Activated effector memory CD4-positive, alpha-beta T cell treated with anti-CD3 and anti-CD28 coated beads, Interleukin-2, amount 50 U/mL, for 16 hours (primary cell): ENCODE measurements at regions not wholly inside any gene's neighbourhood (a gene's known extent, or its start where the extent isn't known, plus 50 kb on each side); places are given as distances from the start of the nearest gene placed in this dataset.

Source experiments
- DNase-seq: peaks from one replicate; pipeline ENCODE4 v3.0.0-alpha.2; 2020

GRCh38 chrX:17206584-17206983 lies 168.4 kb upstream of the NHS start:
- DNase-seq: no peak

DNA sequence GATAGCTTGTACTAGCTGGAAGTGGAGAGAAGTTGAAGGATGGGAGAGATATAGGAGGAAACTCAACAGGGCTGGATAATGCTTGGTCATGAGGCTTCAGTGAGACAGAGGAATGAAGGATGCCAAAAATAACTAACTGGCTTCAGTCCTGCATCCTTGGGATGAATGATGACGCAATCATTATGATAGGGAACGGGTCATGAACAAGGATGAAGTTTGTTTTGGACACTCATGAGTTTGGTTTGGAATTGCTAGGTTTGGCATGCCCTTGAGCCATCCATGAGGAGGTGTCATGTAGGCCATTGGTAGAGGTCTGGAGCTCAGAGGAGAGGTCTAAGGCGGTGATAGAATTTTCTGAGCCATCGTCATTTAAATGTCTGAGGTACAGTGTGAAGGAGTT lies 160.0 kb upstream of the NHS start:
- DNase-seq: no peak

GRCh38 chrX:17226736-17227135 lies 148.3 kb upstream of the NHS start:
- DNase-seq: no peak

DNA sequence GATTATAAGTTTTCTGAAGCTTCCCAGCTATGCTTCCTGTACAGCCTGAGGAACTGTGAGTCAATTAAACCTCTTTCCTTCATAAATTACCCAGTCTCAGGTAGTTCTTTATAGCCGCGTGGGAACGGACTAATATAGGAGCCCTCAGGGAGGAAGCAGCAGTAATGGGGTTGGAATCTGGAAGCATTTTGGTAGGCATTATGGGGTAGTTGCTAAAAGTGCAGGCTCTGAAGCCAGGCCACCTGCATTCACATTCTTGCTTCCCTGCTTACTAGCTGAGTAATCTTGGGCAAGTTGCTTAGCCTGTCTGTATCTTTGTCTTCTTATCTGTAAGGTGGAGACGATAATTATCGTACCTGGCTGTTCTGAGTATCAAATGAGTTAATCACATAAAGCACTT lies 137.9 kb upstream of the NHS start:
- no peak for DNase-seq

DNA sequence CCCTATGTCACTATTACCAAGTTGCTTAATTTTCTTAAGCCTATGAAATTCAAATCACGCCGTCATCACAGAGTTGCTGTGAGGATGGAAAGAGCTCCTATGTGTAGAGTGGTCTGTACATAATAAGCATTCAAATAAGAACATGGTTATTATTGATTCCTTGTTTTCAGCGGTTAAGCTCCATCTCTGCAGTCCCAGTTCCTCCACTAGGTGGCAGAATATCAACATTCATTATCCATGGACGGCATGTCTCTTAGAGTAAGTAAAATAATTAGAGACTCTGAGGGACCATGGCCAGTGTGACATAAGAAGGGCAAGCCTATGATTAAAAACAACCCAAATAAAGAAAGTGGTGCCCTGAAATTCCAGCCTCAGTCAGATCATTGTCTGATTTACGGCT lies 132.5 kb upstream of the NHS start:
- DNase-seq: peak; percentile 59

- DNase-seq: no peak
These were observed 127.9 kb upstream of the NHS start for GRCh38 chrX:17247144-17247543.

DNA sequence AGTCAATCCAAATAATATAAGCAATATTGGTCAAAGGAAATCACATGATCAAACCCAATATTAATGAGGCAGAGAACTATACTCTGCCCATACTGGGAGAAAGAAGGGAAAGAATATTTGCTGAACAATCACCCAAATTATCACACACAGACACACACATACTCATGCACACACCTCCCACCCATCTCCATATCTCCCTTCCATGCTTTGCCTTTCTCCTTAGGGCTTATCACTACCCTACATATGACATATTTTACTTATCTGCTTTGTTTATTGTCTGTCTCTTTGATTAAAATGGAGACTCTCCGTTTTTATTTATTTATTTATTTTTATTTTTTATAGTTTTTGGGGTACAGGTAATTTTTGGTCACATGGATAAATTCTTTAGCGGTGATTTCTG lies 112.9 kb upstream of the NHS start:
- DNase-seq: no peak

DNA sequence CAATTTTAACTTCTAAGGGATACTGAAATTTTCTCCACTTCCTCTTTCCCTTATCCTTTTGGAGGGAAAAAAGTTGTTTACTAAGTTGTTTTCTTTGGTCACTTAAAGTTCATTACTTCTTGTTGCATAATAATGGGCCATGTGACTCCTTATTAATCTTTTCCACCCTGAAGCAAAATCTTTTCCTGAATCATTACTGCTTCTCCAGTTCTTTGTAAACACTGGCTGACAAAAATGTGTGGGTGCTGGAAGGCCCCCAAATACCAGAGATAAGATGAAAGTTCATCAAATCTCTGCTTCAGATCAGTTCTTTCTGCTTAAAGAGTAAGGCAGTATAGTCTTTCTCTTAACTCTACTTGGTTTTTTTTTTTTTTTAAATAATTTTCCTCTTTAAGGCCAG lies 108.9 kb upstream of the NHS start:
- no peak for DNase-seq

DNA sequence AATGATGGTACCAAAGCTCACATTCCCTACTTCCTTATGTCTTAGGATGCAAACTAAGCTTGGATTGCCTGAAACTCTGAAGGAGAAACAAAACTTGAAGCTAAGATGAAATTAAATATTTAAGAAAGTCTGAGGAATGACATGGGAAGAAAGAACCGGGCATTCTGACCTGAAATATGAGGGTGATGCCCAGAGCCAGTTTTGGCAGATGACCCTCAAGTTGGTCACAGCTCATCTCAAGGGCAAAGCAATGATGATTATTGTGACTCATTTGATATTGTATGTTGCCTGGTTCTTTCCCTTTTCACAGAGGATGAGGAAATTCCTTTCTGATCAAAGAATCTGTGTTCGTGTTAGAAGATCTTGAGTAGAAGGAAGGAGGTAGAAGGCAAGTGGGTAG lies 96.0 kb upstream of the NHS start:
- no peak for DNase-seq

DNA sequence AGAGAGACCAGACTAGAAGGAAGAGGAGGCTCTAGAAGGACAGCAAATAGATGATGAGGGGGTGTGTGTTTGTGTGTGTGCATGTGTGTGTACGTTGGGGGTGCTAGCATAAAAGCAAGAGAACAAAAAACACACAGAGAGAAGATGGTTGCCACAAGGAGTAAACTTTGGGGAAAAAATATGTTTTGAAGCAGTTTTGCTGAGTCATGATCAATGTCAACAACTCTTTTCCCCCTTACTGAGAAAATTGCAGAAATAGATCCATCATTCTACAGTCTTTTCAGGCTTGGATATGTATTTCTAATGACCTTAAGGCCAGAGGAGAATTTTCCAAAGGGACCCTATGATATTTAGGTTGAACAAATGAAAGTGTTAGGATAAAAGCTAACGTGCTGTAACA lies 89.0 kb upstream of the NHS start:
- DNase-seq: no peak

DNA sequence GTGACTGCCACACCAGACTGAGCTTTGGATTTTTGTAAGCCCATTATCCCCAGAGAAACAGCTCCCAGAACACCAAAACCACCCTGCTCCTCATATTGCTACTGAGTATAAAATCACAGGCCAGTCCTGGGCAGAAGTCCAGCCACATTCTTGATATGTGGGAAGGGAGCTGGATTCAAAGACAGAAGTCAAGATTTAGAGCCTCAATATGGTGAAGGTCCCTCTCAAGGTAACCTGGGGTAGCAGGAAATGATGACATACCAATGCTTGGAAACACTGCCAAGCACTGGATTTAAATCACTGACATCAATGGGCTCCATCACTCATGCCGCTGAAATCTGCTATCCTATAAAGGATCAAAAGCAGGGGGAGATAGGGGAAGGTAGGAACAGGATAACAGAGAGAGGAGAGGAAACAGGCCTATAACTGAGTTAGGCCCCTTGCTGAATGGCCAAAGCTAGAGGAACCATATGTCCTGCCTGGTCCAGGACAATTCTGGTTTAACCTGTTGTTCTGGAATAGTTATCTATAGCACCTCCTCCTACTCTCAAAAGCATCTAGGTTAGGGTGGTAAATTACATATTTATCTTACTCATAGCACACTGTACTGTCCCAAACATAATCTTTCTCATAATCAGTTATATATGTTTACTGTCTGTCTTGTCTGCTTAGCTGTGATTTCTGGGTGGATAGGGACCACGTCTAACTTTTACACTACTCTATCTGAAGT lies 83.7 kb upstream of the NHS start:
- no peak for DNase-seq

- no peak for DNase-seq
These were observed 82.9 kb upstream of the NHS start for GRCh38 chrX:17292111-17292527.

GRCh38 chrX:17294561-17294960 lies 80.4 kb upstream of the NHS start:
- no peak for DNase-seq

GRCh38 chrX:17295791-17296190 lies 79.2 kb upstream of the NHS start:
- no peak for DNase-seq

- no peak for DNase-seq
These were observed 76.4 kb upstream of the NHS start for GRCh38 chrX:17298564-17298963.

- no peak for DNase-seq
These were observed 75.8 kb upstream of the NHS start for GRCh38 chrX:17299206-17299605.

- no peak for DNase-seq
These were observed 51.6 kb upstream of the NHS start for GRCh38 chrX:17323397-17323796.
